Transverse colon (tissue), 4 donors: ENCODE measurements at regions not wholly inside any gene's neighbourhood (a gene's known extent, or its start where the extent isn't known, plus 50 kb on each side); places are given as distances from the start of the nearest gene placed in this dataset.

Source experiments
- DNase-seq: peaks from one replicate; pipeline ENCODE4 v3.0.0-alpha.2; 2019
- H3K27ac ChIP-seq, 4 donors: fragments of 200-600 bp; sonication (generic); 2 replicates each; pipeline ENCODE4 v1.5.1; 2016 to 2018; ENCODE audit warnings: inconsistent platforms in 4 of 4
- H3K27me3 ChIP-seq: fragments of 200-600 bp; sonication (generic); 2 replicates; pipeline ENCODE4 v1.5.1; 2017; ENCODE audit warnings: inconsistent platforms
- H3K36me3 ChIP-seq, 4 donors: fragments of 200-600 bp; sonication (generic); 2 replicates each; pipeline ENCODE4 v1.5.1; 2017 to 2019; ENCODE audit warnings: inconsistent platforms in 4 of 4
- H3K4me1 ChIP-seq, 4 donors: fragments of 200-600 bp; sonication (generic); 2 replicates each; pipeline ENCODE4 v1.5.1; 2017 to 2020; ENCODE audit warnings: inconsistent platforms in 4 of 4
- H3K4me3 ChIP-seq, 4 donors: fragments of 200-600 bp; sonication (generic); 1 replicate in 1 of 4; 2 replicates in 3 of 4; pipeline versions ENCODE4 v1.5.1 to v1.6.1; 2017 to 2019; ENCODE audit warnings: inconsistent platforms in 4 of 4
- H3K9me3 ChIP-seq, 2 donors: fragments of 200-600 bp; sonication (generic); 2 replicates each; pipeline ENCODE4 v1.5.1; 2017 to 2019; ENCODE audit warnings: inconsistent platforms in 2 of 2
- CTCF ChIP-seq, 5 experiments: fragments of 200-600 bp in 3 of 5; fragments of 450-650 bp in 2 of 5; sonication (generic) in 3 of 5; IDR thresholded peaks; 1 replicate in 2 of 5; 2 replicates in 3 of 5; pipeline ENCODE4 v1.5.1; 2016 to 2017; ENCODE audit warnings: antibody characterized with exemption in 5 of 5, inconsistent platforms in 3 of 5, mild to moderate bottlenecking in 2 of 5, moderate library complexity in 1 of 5
- EP300 ChIP-seq: sonication (generic); formaldehyde crosslinking; IDR thresholded peaks from one replicate; pipeline ENCODE4 v1.6.1; 2017; ENCODE audit warnings: antibody characterized with exemption, low read depth
- POLR2A ChIP-seq: fragments of 450-650 bp; IDR thresholded peaks from one replicate; pipeline ENCODE4 v1.6.1; 2016; ENCODE audit warnings: antibody characterized with exemption, mild to moderate bottlenecking, moderate library complexity
- POLR2AphosphoS5 ChIP-seq, 3 donors: sonication (generic); formaldehyde crosslinking; IDR thresholded peaks; one replicate each; pipeline ENCODE4 v1.6.1; 2016; ENCODE audit warnings: antibody characterized with exemption in 3 of 3
- WGBS, 2 donors: methylation state at CpG; one replicate each; pipeline ENCODE4 v1.1.5; 2018; ENCODE audit warnings: low coverage in 1 of 2; 5-methylcytosine and 5-hydroxymethylcytosine counted together
- in situ Hi-C, 4 donors: fragments of 200-750 bp; cut with MboI; loops; one replicate each; pipeline versions ENCODE4 v1.15.0 to v1.15.1; 2017; ENCODE audit warnings: low sequenced_read_pairs in 3 of 4, low pct_ligation_motif_present in 1 of 4, low pct_unique_long_range_greater_than_20kb in 1 of 4
- intact Hi-C: fragments of 100-400 bp; cut with DNase I; formaldehyde crosslinking; loops from one replicate; pipeline ENCODE4 v1.15.1; 2023; ENCODE audit warnings: low total_unique reads

- no peaks in the 10 kb centered on the region for H3K27me3 ChIP-seq
- 71 to 79% methylated on average over 2 to 3 of the region's 3 CpGs for WGBS, 2 donors
- no peaks in the 10 kb centered on the region for H3K4me1 ChIP-seq
- intact Hi-C loops (no loop called here), in situ Hi-C loops (no loop called here)
- no peaks in the 10 kb centered on the region for H3K9me3 ChIP-seq
- no peak overlapping the region for H3K4me3 ChIP-seq
- no peak overlapping the region for H3K27ac ChIP-seq
- H3K36me3 ChIP-seq, result no peaks in the 10 kb centered on the region
- no peak for DNase-seq
- TF ChIP-seq EP300, result no peak
- TF ChIP-seq POLR2AphosphoS5 (IDR thresholded peaks at IDR 0.05), result no peak
- TF ChIP-seq POLR2A, result no peak
- no peak for TF ChIP-seq CTCF (IDR thresholded peaks at IDR 0.05)
These were observed 951.2 kb upstream of the DIAPH2 start for GRCh38 chrX:95733426-95733825.

GRCh38 chrX:95754411-95754810 lies 930.2 kb upstream of the DIAPH2 start:
- H3K4me3 ChIP-seq, result no peak overlapping the region
- intact Hi-C loops, result no loop called here
- no peak overlapping the region for H3K27ac ChIP-seq
- H3K36me3 ChIP-seq, result no peaks in the 10 kb centered on the region
- in situ Hi-C loops, result no loop called here
- DNase-seq, result no peak
- WGBS, 2 donors, result 60 to 79% methylated on average over 1 to 3 of the region's 3 CpGs
- H3K9me3 ChIP-seq, result no peaks in the 10 kb centered on the region
- H3K4me1 ChIP-seq, result no peaks in the 10 kb centered on the region
- H3K27me3 ChIP-seq, result no peaks in the 10 kb centered on the region
- TF ChIP-seq POLR2A, result no peak
- TF ChIP-seq POLR2AphosphoS5 (IDR thresholded peaks at IDR 0.05), result no peak
- no peak for TF ChIP-seq CTCF (IDR thresholded peaks at IDR 0.05)
- TF ChIP-seq EP300, result no peak

- no peak overlapping the region for H3K4me3 ChIP-seq
- no peak overlapping the region for H3K27ac ChIP-seq
- H3K36me3 ChIP-seq, result no peaks in the 10 kb centered on the region
- in situ Hi-C loops, result no loop called here
- no peaks in the 10 kb centered on the region for H3K27me3 ChIP-seq
- intact Hi-C loops, result no loop called here
- DNase-seq, result no peak
- H3K4me1 ChIP-seq, result no peaks in the 10 kb centered on the region
- no peaks in the 10 kb centered on the region for H3K9me3 ChIP-seq
- 55 to 80% methylated on average over 1 to 3 of the region's 3 CpGs for WGBS, 2 donors
- TF ChIP-seq CTCF (IDR thresholded peaks at IDR 0.05) (no peak), EP300 (no peak), POLR2AphosphoS5 (IDR thresholded peaks at IDR 0.05) (no peak), POLR2A (no peak)
These were observed 924.3 kb upstream of the DIAPH2 start for GRCh38 chrX:95760356-95760755.

- no peak overlapping the region for H3K27ac ChIP-seq
- intact Hi-C loops (no loop called here), in situ Hi-C loops (no loop called here)
- no peaks in the 10 kb centered on the region for H3K4me1 ChIP-seq
- no peak for DNase-seq
- no peaks in the 10 kb centered on the region for H3K36me3 ChIP-seq
- 29 to 40% methylated on average over 1 of the region's 1 CpG for WGBS, 2 donors
- H3K27me3 ChIP-seq, result no peaks in the 10 kb centered on the region
- no peaks in the 10 kb centered on the region for H3K9me3 ChIP-seq
- H3K4me3 ChIP-seq, result no peak overlapping the region
- TF ChIP-seq POLR2A, result no peak
- TF ChIP-seq POLR2AphosphoS5 (IDR thresholded peaks at IDR 0.05), result no peak
- TF ChIP-seq EP300, result no peak
- TF ChIP-seq CTCF (IDR thresholded peaks at IDR 0.05), result no peak
These were observed 921.9 kb upstream of the DIAPH2 start for GRCh38 chrX:95762716-95763115.
